ENCODE measurements at regions not wholly inside any gene's neighbourhood (a gene's known extent, or its start where the extent isn't known, plus 50 kb on each side); places are given as distances from the start of the nearest gene placed in this dataset.

DNA sequence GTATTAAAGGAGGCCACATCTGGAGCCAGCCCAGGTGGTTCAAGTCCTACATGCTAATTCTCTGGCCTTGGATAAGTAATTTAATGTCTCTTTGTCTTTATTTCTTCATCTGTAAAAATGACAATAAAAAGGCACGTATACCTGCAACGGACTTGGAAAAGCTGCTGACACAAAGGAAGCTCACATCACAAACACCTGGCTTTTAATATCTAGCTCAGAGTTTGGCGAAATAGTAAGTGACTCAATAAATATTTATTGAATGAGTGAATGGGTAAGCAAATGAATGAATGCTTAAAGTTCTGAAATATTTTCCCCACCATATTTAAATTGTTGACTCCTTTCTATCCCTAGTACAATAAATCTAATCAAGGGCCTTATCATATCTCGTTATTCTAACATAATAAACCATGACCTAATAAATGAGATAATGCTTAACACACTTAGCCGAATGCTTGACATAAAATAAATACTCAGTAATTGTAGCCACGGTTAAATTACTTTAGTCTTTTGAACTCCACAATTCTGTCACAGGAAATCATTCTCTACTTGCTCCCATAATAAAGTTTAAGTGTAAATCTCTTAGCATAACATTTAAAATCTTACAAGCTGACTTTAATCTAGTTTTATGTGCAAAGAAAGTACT, 74.7 kb upstream of the PALMD start:
- no peak overlapping the region for H4K91ac ChIP-seq (ENCODE audit: low read depth, low read length, poor library complexity)
- no peak overlapping the region for H3K27ac ChIP-seq (replicated peaks; ENCODE audit: low read length)
- H2AFZ ChIP-seq (ENCODE audit: low read length): no peak overlapping the region
- DNase-seq (ENCODE audit: low spot score): no peak
- no peak overlapping the region for H2AK5ac ChIP-seq (ENCODE audit: low read depth, low read length)
- no CpG with 5 or more reads among the region's 6 CpGs for WGBS, 2 donors (ENCODE audit: extremely low coverage in 2 of 2, insufficient read length in 2 of 2, insufficient replicate concordance in 1 of 2)
- H3K4me3 ChIP-seq (ENCODE audit: low read length in 2 of 2): no peak overlapping the region
- H3K36me3 ChIP-seq (replicated peaks in 1 of 2; ENCODE audit: control insufficient read depth in 2 of 2, insufficient read depth in 2 of 2, low read length in 2 of 2): no peaks in the 10 kb centered on the region
- H3K4ac ChIP-seq (ENCODE audit: low read length): no peak overlapping the region
- H3K79me1 ChIP-seq (ENCODE audit: low read depth, low read length): no peaks in the 10 kb centered on the region
- no peak overlapping the region for H4K8ac ChIP-seq (ENCODE audit: low read depth, low read length)
- no peak overlapping the region for H3K9ac ChIP-seq (ENCODE audit: low read depth, low read length, poor library complexity)
- H3K4me2 ChIP-seq (ENCODE audit: insufficient read depth, low read length, poor library complexity, severe bottlenecking): no peak overlapping the region
- H2BK12ac ChIP-seq (ENCODE audit: low read length): no peak overlapping the region
- no peak overlapping the region for H3K18ac ChIP-seq (ENCODE audit: low read length)
- H3K23ac ChIP-seq (ENCODE audit: low read depth, low read length, poor library complexity): no peak overlapping the region
- H2BK5ac ChIP-seq (ENCODE audit: low read length): no peak overlapping the region
- no peaks in the 10 kb centered on the region for H3K4me1 ChIP-seq (ENCODE audit: control insufficient read depth in 2 of 2, insufficient read depth in 1 of 2, low read depth in 1 of 2, low read length in 2 of 2)
- H3K27me3 ChIP-seq (ENCODE audit: control insufficient read depth in 3 of 3, insufficient read depth in 3 of 3, low read depth in 1 of 3, low read length in 3 of 3): no peaks in the 10 kb centered on the region
- no peaks in the 10 kb centered on the region for H3K9me3 ChIP-seq (replicated peaks in 1 of 2; ENCODE audit: control insufficient read depth in 2 of 2, insufficient read depth in 1 of 2, low read depth in 1 of 2, low read length in 2 of 2)
- no peak overlapping the region for H2BK15ac ChIP-seq (ENCODE audit: low read length)
- no peak overlapping the region for H3K14ac ChIP-seq (ENCODE audit: low read length)
- H2BK120ac ChIP-seq (ENCODE audit: low read depth, low read length): no peak overlapping the region

DNA sequence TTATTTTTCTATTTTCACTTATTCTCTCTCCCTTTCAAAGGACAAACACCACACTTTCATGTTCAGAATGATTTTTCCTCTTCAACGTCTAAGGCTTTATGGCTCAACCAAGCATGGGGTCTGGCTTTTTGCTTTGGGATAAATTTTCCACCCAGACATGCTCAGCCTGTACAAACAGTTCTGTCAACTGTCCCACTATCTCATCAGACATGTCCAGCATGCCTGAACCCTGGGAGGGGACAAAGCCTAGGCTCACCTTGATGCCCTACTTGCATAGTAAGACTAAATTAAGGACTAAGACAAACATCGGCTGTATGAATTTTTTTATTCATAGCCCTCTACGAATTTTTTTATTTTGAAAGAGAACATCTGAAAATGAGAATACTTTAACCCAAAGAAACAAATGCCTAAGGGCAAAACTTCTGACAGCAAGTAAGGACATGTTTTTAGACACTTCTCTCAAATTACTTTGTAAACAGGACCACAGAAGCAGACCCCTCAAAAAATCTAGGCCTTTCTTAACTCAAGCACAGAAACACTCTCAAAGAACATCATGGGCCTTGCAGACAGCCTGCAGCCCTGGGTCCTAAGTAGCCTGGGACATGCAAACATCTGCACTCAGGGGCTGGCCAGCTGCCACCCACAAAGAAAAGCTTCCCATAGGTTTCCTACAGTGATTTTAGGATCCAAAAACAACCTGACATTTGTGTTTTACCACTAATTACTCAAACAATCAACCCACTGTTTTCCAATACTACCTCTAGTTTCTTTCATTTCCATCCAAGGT, 72.3 kb upstream of the PALMD start:
- Histone ChIP-seq H2BK15ac (ENCODE audit: low read length) (no peak overlapping the region), H2BK120ac (ENCODE audit: low read depth, low read length) (no peak overlapping the region), H2BK12ac (ENCODE audit: low read length) (no peak overlapping the region), H3K9ac (ENCODE audit: low read depth, low read length, poor library complexity) (no peak overlapping the region), H4K91ac (ENCODE audit: low read depth, low read length, poor library complexity) (no peak overlapping the region), H3K9me3 (replicated peaks in 1 of 2; ENCODE audit: control insufficient read depth in 2 of 2, insufficient read depth in 1 of 2, low read depth in 1 of 2, low read length in 2 of 2) (no peaks in the 10 kb centered on the region), H3K27ac (replicated peaks; ENCODE audit: low read length) (no peak overlapping the region), H2AK5ac (ENCODE audit: low read depth, low read length) (no peak overlapping the region), H3K4me2 (ENCODE audit: insufficient read depth, low read length, poor library complexity, severe bottlenecking) (no peak overlapping the region), H3K18ac (ENCODE audit: low read length) (no peak overlapping the region), H2BK5ac (ENCODE audit: low read length) (no peak overlapping the region), H3K4me3 (ENCODE audit: low read length in 2 of 2) (no peak overlapping the region), H3K79me1 (ENCODE audit: low read depth, low read length) (no peaks in the 10 kb centered on the region), H3K23ac (ENCODE audit: low read depth, low read length, poor library complexity) (no peak overlapping the region), H3K14ac (ENCODE audit: low read length) (no peak overlapping the region), H2AFZ (ENCODE audit: low read length) (peak overlapping the region; percentile 40), H4K8ac (ENCODE audit: low read depth, low read length) (no peak overlapping the region), H3K27me3 (ENCODE audit: control insufficient read depth in 3 of 3, insufficient read depth in 3 of 3, low read depth in 1 of 3, low read length in 3 of 3) (no peaks in the 10 kb centered on the region), H3K4me1 (ENCODE audit: control insufficient read depth in 2 of 2, insufficient read depth in 1 of 2, low read depth in 1 of 2, low read length in 2 of 2) (no peaks in the 10 kb centered on the region), H3K36me3 (replicated peaks in 1 of 2; ENCODE audit: control insufficient read depth in 2 of 2, insufficient read depth in 2 of 2, low read length in 2 of 2) (no peaks in the 10 kb centered on the region), H3K4ac (ENCODE audit: low read length) (no peak overlapping the region)
- no CpG with 5 or more reads among the region's 3 CpGs for WGBS, 2 donors (ENCODE audit: extremely low coverage in 2 of 2, insufficient read length in 2 of 2, insufficient replicate concordance in 1 of 2)
- DNase-seq (ENCODE audit: low spot score): no peak

DNA sequence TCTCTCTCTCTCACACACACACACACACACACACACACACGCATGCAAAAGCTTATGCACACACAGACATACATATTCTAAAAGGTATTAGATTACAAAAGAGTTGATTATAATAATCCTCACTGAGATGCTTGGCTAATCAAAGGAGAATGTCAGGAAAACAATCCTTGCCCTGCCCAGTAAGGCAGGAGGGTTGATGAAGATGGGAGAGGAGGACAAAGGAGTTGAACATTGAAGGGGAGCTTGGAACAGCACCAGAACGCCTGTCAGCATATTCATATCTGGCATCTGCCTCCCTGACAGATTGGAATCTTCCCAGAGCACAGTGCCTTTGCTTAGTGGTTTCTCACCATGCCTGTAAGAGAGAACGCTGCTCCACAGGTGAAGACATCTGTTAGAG, 68.6 kb upstream of the PALMD start:
- no peak overlapping the region for H3K14ac ChIP-seq (ENCODE audit: low read length)
- peaks cover 0 to 4% of the 10 kb centered on the region in 2 donors for H3K4me1 ChIP-seq (ENCODE audit: control insufficient read depth in 2 of 2, insufficient read depth in 1 of 2, low read depth in 1 of 2, low read length in 2 of 2)
- H3K9me3 ChIP-seq (replicated peaks in 1 of 2; ENCODE audit: control insufficient read depth in 2 of 2, insufficient read depth in 1 of 2, low read depth in 1 of 2, low read length in 2 of 2): no peaks in the 10 kb centered on the region
- H3K4me3 ChIP-seq (ENCODE audit: low read length in 2 of 2): no peak overlapping the region
- H2AK5ac ChIP-seq (ENCODE audit: low read depth, low read length): no peak overlapping the region
- H3K23ac ChIP-seq (ENCODE audit: low read depth, low read length, poor library complexity): no peak overlapping the region
- no peak for DNase-seq (ENCODE audit: low spot score)
- H3K79me1 ChIP-seq (ENCODE audit: low read depth, low read length): no peaks in the 10 kb centered on the region
- H2AFZ ChIP-seq (ENCODE audit: low read length): peak overlapping the region; percentile 36
- H2BK12ac ChIP-seq (ENCODE audit: low read length): no peak overlapping the region
- H4K91ac ChIP-seq (ENCODE audit: low read depth, low read length, poor library complexity): no peak overlapping the region
- no peak overlapping the region for H2BK15ac ChIP-seq (ENCODE audit: low read length)
- no peak overlapping the region for H3K18ac ChIP-seq (ENCODE audit: low read length)
- no peak overlapping the region for H4K8ac ChIP-seq (ENCODE audit: low read depth, low read length)
- H3K27ac ChIP-seq (replicated peaks; ENCODE audit: low read length): no peak overlapping the region
- no peak overlapping the region for H2BK120ac ChIP-seq (ENCODE audit: low read depth, low read length)
- H3K36me3 ChIP-seq (replicated peaks in 1 of 2; ENCODE audit: control insufficient read depth in 2 of 2, insufficient read depth in 2 of 2, low read length in 2 of 2): no peaks in the 10 kb centered on the region
- no CpG with 5 or more reads among the region's 3 CpGs for WGBS, 2 donors (ENCODE audit: extremely low coverage in 2 of 2, insufficient read length in 2 of 2, insufficient replicate concordance in 1 of 2)
- H3K9ac ChIP-seq (ENCODE audit: low read depth, low read length, poor library complexity): no peak overlapping the region
- H3K4ac ChIP-seq (ENCODE audit: low read length): no peak overlapping the region
- no peak overlapping the region for H3K4me2 ChIP-seq (ENCODE audit: insufficient read depth, low read length, poor library complexity, severe bottlenecking)
- no peaks in the 10 kb centered on the region for H3K27me3 ChIP-seq (ENCODE audit: control insufficient read depth in 3 of 3, insufficient read depth in 3 of 3, low read depth in 1 of 3, low read length in 3 of 3)
- no peak overlapping the region for H2BK5ac ChIP-seq (ENCODE audit: low read length)

DNA sequence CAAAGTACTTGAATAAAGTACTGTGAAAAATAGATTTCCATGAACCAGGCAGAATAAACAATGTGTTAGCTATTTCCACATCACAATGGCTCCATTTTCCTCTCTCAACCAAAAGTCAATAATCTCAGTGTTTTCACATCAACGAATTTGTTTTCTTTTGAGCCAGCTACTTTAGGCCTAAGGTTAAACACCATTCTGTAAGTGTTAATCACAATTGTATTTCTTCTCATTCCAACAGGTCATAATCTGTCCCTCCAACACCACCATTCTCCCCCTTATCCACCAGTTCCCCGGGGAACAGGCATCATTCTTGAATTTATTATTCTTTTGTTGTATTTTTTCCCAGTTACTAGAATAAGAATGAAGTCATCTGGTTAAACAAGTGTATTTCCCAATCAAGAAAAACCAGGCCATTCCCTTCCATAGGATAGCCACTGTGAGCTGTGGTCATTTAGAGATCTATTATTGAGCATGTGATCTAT, 66.2 kb upstream of the PALMD start:
- no peak overlapping the region for H3K18ac ChIP-seq (ENCODE audit: low read length)
- no peak overlapping the region for H3K4me3 ChIP-seq (ENCODE audit: low read length in 2 of 2)
- no peak overlapping the region for H3K4me2 ChIP-seq (ENCODE audit: insufficient read depth, low read length, poor library complexity, severe bottlenecking)
- no peak overlapping the region for H3K27ac ChIP-seq (replicated peaks; ENCODE audit: low read length)
- H4K8ac ChIP-seq (ENCODE audit: low read depth, low read length): no peak overlapping the region
- no peak overlapping the region for H2BK12ac ChIP-seq (ENCODE audit: low read length)
- H3K23ac ChIP-seq (ENCODE audit: low read depth, low read length, poor library complexity): no peak overlapping the region
- no peak for DNase-seq (ENCODE audit: low spot score)
- no peak overlapping the region for H2BK5ac ChIP-seq (ENCODE audit: low read length)
- H2AFZ ChIP-seq (ENCODE audit: low read length): peak overlapping the region; percentile 12
- H4K91ac ChIP-seq (ENCODE audit: low read depth, low read length, poor library complexity): no peak overlapping the region
- no peak overlapping the region for H3K4ac ChIP-seq (ENCODE audit: low read length)
- no peak overlapping the region for H3K14ac ChIP-seq (ENCODE audit: low read length)
- H3K4me1 ChIP-seq (ENCODE audit: control insufficient read depth in 2 of 2, insufficient read depth in 1 of 2, low read depth in 1 of 2, low read length in 2 of 2): peaks cover 0 to 4% of the 10 kb centered on the region in 2 donors
- no CpG with 5 or more reads among the region's 2 CpGs for WGBS, 2 donors (ENCODE audit: extremely low coverage in 2 of 2, insufficient read length in 2 of 2, insufficient replicate concordance in 1 of 2)
- H3K36me3 ChIP-seq (replicated peaks in 1 of 2; ENCODE audit: control insufficient read depth in 2 of 2, insufficient read depth in 2 of 2, low read length in 2 of 2): no peaks in the 10 kb centered on the region
- no peak overlapping the region for H2BK120ac ChIP-seq (ENCODE audit: low read depth, low read length)
- no peak overlapping the region for H3K9ac ChIP-seq (ENCODE audit: low read depth, low read length, poor library complexity)
- no peaks in the 10 kb centered on the region for H3K79me1 ChIP-seq (ENCODE audit: low read depth, low read length)
- H3K9me3 ChIP-seq (replicated peaks in 1 of 2; ENCODE audit: control insufficient read depth in 2 of 2, insufficient read depth in 1 of 2, low read depth in 1 of 2, low read length in 2 of 2): no peaks in the 10 kb centered on the region
- no peaks in the 10 kb centered on the region for H3K27me3 ChIP-seq (ENCODE audit: control insufficient read depth in 3 of 3, insufficient read depth in 3 of 3, low read depth in 1 of 3, low read length in 3 of 3)
- H2AK5ac ChIP-seq (ENCODE audit: low read depth, low read length): no peak overlapping the region
- H2BK15ac ChIP-seq (ENCODE audit: low read length): no peak overlapping the region

All from neuronal stem cell (in vitro differentiated cells).